ENCODE measurements at regions not wholly inside any gene's neighbourhood (a gene's known extent, or its start where the extent isn't known, plus 50 kb on each side); places are given as distances from the start of the nearest gene placed in this dataset.
A peak's percentile ranks its signal among the peaks of the same experiment; 100 is the strongest.

- no peaks in the 10 kb centered on the region for H3K9me3 Mint-ChIP-seq (ENCODE audit: unreplicated experiment)
- peaks cover 5% of the 10 kb centered on the region for H3K27me3 Mint-ChIP-seq (ENCODE audit: unreplicated experiment)
- no peak for DNase-seq (ENCODE audit: low spot score)
- no peak for TF ChIP-seq CTCF (IDR thresholded peaks at IDR 0.05; ENCODE audit: unreplicated experiment)
- peaks cover 24% of the 10 kb centered on the region for H3K4me1 Mint-ChIP-seq (ENCODE audit: unreplicated experiment)
- peak overlapping the region; percentile 96 for H3K27ac Mint-ChIP-seq (ENCODE audit: unreplicated experiment)
- no peak overlapping the region for H3K4me3 Mint-ChIP-seq (ENCODE audit: unreplicated experiment)
- H3K36me3 Mint-ChIP-seq (ENCODE audit: low read depth, unreplicated experiment) = peaks cover 8% of the 10 kb centered on the region
These were observed 146.5 kb upstream of the MMADHC start for GRCh38 chr2:149733936-149734685.

DNA sequence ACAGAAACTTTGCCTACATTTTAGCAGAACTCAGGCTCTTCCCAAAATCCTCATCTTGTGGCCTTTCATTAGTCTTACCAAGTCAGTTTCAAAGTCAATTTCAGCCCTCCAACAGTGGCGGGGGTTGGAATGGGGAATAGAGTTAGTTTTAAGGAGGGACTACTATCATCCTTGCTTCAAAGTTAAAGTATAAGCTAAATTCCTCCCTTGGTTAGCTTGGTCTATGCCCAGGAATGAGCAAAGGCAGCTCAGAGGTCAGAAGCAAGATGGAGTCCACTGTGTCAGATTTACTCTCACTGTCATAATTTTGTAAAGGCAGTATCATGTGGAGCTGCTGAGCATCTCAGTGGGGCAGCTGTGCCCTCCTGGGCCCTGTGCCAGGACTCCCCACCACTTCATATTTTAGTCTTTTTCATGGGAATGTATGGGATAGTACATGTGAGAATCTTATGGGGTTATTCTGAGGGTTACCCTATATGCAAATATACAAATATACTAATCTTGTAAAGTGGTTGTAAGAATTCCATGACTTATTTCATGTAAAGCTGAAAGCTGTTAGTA is 145.2 kb upstream of the MMADHC start:
- Mint-ChIP-seq H3K27ac (ENCODE audit: unreplicated experiment) (no peak overlapping the region), H3K9me3 (ENCODE audit: unreplicated experiment) (no peaks in the 10 kb centered on the region), H3K36me3 (ENCODE audit: low read depth, unreplicated experiment) (peaks cover 8% of the 10 kb centered on the region), H3K4me1 (ENCODE audit: unreplicated experiment) (peaks cover 24% of the 10 kb centered on the region), H3K27me3 (ENCODE audit: unreplicated experiment) (peaks cover 5% of the 10 kb centered on the region), H3K4me3 (ENCODE audit: unreplicated experiment) (no peak overlapping the region)
- DNase-seq (ENCODE audit: low spot score) = no peak
- TF ChIP-seq CTCF (IDR thresholded peaks at IDR 0.05; ENCODE audit: unreplicated experiment) = no peak

GRCh38 chr2:149732001-149732685 is 144.6 kb upstream of the MMADHC start:
- H3K27ac Mint-ChIP-seq (ENCODE audit: unreplicated experiment) = no peak overlapping the region
- no peak for DNase-seq (ENCODE audit: low spot score)
- H3K4me3 Mint-ChIP-seq (ENCODE audit: unreplicated experiment) = no peak overlapping the region
- peaks cover 5% of the 10 kb centered on the region for H3K27me3 Mint-ChIP-seq (ENCODE audit: unreplicated experiment)
- no peak for TF ChIP-seq CTCF (IDR thresholded peaks at IDR 0.05; ENCODE audit: unreplicated experiment)
- peaks cover 8% of the 10 kb centered on the region for H3K36me3 Mint-ChIP-seq (ENCODE audit: low read depth, unreplicated experiment)
- H3K9me3 Mint-ChIP-seq (ENCODE audit: unreplicated experiment) = no peaks in the 10 kb centered on the region
- H3K4me1 Mint-ChIP-seq (ENCODE audit: unreplicated experiment) = peaks cover 24% of the 10 kb centered on the region

GRCh38 chr2:149731079-149731478 is 143.5 kb upstream of the MMADHC start:
- no peak for DNase-seq (ENCODE audit: low spot score)
- H3K4me3 Mint-ChIP-seq (ENCODE audit: unreplicated experiment) = no peak overlapping the region
- TF ChIP-seq CTCF (IDR thresholded peaks at IDR 0.05; ENCODE audit: unreplicated experiment) = no peak
- H3K4me1 Mint-ChIP-seq (ENCODE audit: unreplicated experiment) = peaks cover 24% of the 10 kb centered on the region
- peak overlapping the region; percentile 22 for H3K27ac Mint-ChIP-seq (ENCODE audit: unreplicated experiment)
- H3K36me3 Mint-ChIP-seq (ENCODE audit: low read depth, unreplicated experiment) = peaks cover 7% of the 10 kb centered on the region
- H3K9me3 Mint-ChIP-seq (ENCODE audit: unreplicated experiment) = no peaks in the 10 kb centered on the region
- H3K27me3 Mint-ChIP-seq (ENCODE audit: unreplicated experiment) = peaks cover 5% of the 10 kb centered on the region

- no peak for TF ChIP-seq CTCF (IDR thresholded peaks at IDR 0.05; ENCODE audit: unreplicated experiment)
- no peak overlapping the region for H3K4me3 Mint-ChIP-seq (ENCODE audit: unreplicated experiment)
- H3K36me3 Mint-ChIP-seq (ENCODE audit: low read depth, unreplicated experiment) = no peaks in the 10 kb centered on the region
- H3K27ac Mint-ChIP-seq (ENCODE audit: unreplicated experiment) = no peak overlapping the region
- no peaks in the 10 kb centered on the region for H3K9me3 Mint-ChIP-seq (ENCODE audit: unreplicated experiment)
- peaks cover 22% of the 10 kb centered on the region for H3K4me1 Mint-ChIP-seq (ENCODE audit: unreplicated experiment)
- DNase-seq (ENCODE audit: low spot score) = no peak
- H3K27me3 Mint-ChIP-seq (ENCODE audit: unreplicated experiment) = peaks cover 1% of the 10 kb centered on the region
These were observed 142.0 kb upstream of the MMADHC start for GRCh38 chr2:149729586-149729985.
